ENCODE measurements at regions not wholly inside any gene's neighbourhood (a gene's known extent, or its start where the extent isn't known, plus 50 kb on each side); places are given as distances from the start of the nearest gene placed in this dataset.

DNA sequence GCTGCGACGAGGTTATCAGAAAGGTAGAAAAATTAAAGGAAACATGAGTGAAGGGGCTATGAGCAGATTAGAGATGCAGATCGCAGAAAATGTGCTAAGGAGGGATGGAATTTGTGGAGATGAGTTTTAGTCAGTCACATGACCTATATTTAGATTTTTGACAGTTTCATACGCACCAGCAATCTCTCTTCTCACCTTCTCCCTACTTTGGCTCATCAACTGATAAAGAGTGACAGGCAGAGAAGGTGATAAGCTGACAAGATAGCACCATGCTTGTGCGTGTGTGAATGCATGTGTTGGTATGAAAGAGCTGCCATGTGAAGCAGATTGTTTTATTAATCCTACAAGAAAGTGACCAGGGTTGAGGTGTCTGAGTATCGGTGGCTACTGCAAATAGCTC is 252.6 kb downstream of the RAP2A start:
- Mint-ChIP-seq H3K27me3 (peaks cover 0 to 21% of the 10 kb centered on the region in 2 donors), H3K4me1 (ENCODE audit: low read depth in 2 of 2) (no peaks in the 10 kb centered on the region), H3K36me3 (peaks cover 4% of the 10 kb centered on the region), H3K27ac (no peak overlapping the region), H3K4me3 (no peak overlapping the region), H3K9me3 (no peaks in the 10 kb centered on the region)
- DNase-seq (ENCODE audit: low spot score), result no peak
- ATAC-seq, result no peak

DNA sequence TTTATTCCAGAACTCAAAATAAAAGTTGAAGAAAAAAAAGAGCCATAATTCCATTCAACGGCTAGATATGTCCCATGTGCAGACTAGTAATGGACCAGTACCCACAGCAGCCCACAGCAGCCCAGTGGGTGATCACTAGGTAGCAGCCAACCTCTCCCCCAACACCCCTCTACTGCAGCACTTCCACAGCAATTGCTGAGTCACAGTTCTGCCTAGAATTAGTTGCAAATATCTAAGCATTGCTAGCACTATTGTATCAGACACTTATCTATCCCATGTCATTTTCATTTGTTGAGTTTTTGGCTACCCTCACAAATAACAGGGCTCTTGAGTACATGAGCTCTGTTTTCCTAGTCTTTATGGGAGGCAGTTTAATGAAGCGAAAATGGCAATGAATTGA is 258.7 kb downstream of the RAP2A start:
- Mint-ChIP-seq H3K9me3 (no peaks in the 10 kb centered on the region), H3K27me3 (peaks cover 0 to 7% of the 10 kb centered on the region in 2 donors), H3K4me3 (no peak overlapping the region), H3K27ac (no peak overlapping the region), H3K36me3 (peaks cover 4% of the 10 kb centered on the region), H3K4me1 (ENCODE audit: low read depth in 2 of 2) (no peaks in the 10 kb centered on the region)
- ATAC-seq (no peak), DNase-seq (ENCODE audit: low spot score) (no peak)

GRCh38 chr13:97695684-97696083 is 257.8 kb upstream of the IPO5 start:
- Mint-ChIP-seq H3K9me3 (peaks cover 3% of the 10 kb centered on the region), H3K36me3 (peaks cover 4% of the 10 kb centered on the region), H3K27ac (no peak overlapping the region), H3K27me3 (peaks cover 0 to 7% of the 10 kb centered on the region in 2 donors), H3K4me3 (no peak overlapping the region), H3K4me1 (ENCODE audit: low read depth in 2 of 2) (peaks cover 0 to 3% of the 10 kb centered on the region in 2 donors)
- DNase-seq (ENCODE audit: low spot score) (no peak), ATAC-seq (no peak)

- no peak for ATAC-seq
- Mint-ChIP-seq H3K9me3 (peaks cover 3% of the 10 kb centered on the region), H3K27me3 (no peaks in the 10 kb centered on the region), H3K27ac (no peak overlapping the region), H3K4me3 (no peak overlapping the region), H3K36me3 (no peaks in the 10 kb centered on the region), H3K4me1 (ENCODE audit: low read depth in 2 of 2) (peaks cover 0 to 5% of the 10 kb centered on the region in 2 donors)
- no peak for DNase-seq (ENCODE audit: low spot score)
Measured at GRCh38 chr13:97696921-97697320, 256.6 kb upstream of the IPO5 start.

DNA sequence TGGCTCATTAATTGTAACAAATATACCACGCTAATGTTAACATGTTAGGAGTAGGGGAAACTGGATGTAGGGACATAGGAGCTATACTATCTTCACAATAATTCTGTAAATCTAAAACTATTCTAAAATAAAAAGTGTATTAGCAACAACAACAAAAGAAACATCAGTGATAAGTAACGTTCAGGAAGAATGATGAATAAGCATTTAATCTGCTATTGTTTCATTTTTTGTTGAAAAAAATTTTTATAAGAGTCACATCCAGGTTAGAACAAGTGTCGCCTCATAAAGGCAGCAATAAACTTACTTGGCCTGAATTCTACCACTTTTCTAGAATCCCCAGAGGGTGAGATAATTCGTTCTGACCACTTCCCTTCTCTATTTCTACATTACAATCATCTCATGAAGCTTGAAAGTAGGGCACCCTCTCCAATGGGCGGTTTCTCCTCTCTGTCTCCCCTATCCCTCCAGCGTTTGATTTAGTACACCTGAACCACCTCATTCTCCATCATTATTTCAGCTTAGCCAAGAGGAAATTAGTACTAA is 253.1 kb upstream of the IPO5 start:
- H3K4me3 Mint-ChIP-seq, result no peak overlapping the region
- DNase-seq (ENCODE audit: low spot score), result no peak

DNA sequence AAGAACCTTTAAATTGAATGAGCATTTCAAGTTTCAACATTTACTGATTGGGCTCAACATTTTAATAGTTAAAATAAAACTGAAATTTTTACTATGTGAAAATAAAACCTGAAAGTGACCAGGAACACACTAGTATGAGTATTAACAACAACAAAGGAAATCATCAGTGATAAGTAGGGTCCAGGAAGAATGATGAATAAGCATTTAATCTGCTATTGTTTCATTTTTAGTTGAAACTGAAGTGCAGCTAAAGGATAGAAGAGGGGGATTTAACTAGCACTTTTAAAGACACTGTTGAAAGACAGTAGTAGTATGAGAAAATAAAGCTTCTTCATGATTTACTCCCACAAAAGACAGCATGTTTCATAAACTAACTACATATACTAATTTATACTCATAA is 250.9 kb upstream of the IPO5 start:
- no peak for ATAC-seq
- DNase-seq (ENCODE audit: low spot score), result no peak
- peaks cover 0 to 5% of the 10 kb centered on the region in 2 donors for H3K4me1 Mint-ChIP-seq (ENCODE audit: low read depth in 2 of 2)
- peaks cover 3% of the 10 kb centered on the region for H3K9me3 Mint-ChIP-seq
- H3K27me3 Mint-ChIP-seq, result no peaks in the 10 kb centered on the region
- H3K36me3 Mint-ChIP-seq, result no peaks in the 10 kb centered on the region
- H3K27ac Mint-ChIP-seq, result no peak overlapping the region
- no peak overlapping the region for H3K4me3 Mint-ChIP-seq

More for the DNA sequence above, 253.1 kb upstream of the IPO5 start:
- Mint-ChIP-seq H3K27me3 (no peaks in the 10 kb centered on the region), H3K36me3 (no peaks in the 10 kb centered on the region), H3K27ac (peak overlapping the region in 1 of 2 donors; percentile 33), H3K4me1 (ENCODE audit: low read depth in 2 of 2) (peaks cover 0 to 5% of the 10 kb centered on the region in 2 donors), H3K9me3 (peaks cover 3% of the 10 kb centered on the region)
- ATAC-seq, result peak in 1 of 2 donors; percentile 57

DNA sequence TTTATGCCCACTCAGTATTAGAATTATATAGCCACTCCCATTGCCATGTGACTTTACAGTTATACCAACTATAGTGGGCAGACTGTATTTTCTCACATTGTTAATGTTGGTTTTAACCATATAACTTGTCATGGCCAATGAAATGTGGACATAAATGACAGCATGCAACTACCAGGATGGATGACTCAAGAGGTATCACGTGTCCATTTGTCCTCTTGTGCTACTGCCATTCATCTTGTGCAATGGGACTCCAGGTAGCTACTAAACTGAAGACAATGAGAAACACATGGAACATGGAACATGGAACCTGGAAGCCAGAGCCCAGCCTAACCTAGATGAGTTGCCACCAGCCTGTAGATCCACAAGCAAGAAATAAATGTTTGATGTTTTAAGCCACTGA is 242.7 kb upstream of the IPO5 start:
- no peaks in the 10 kb centered on the region for H3K36me3 Mint-ChIP-seq
- no peak for ATAC-seq
- H3K9me3 Mint-ChIP-seq, result peaks cover 3% of the 10 kb centered on the region
- H3K27ac Mint-ChIP-seq, result no peak overlapping the region
- no peak overlapping the region for H3K4me3 Mint-ChIP-seq
- no peaks in the 10 kb centered on the region for H3K27me3 Mint-ChIP-seq
- DNase-seq (ENCODE audit: low spot score), result no peak
- H3K4me1 Mint-ChIP-seq (ENCODE audit: low read depth in 2 of 2), result no peaks in the 10 kb centered on the region

DNA sequence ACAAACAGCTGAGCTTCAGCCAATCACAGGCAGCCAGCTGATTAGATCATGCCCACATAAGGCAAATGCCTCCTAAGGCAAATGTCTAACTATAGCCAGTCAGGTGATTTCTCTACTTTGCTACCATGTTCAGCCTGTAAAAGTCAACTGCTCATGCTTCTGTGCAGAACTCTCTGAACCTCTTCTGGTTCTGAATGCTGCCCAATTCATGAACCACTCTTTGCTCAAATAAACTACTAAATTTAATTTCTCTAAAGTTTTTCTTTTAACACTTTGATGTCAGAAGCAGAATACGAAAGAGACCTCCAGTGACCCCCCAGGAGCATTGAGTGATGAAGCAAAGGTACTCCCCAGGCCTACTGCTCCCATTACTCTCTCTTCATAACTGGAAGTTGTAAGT is 240.7 kb upstream of the IPO5 start:
- no peaks in the 10 kb centered on the region for H3K27me3 Mint-ChIP-seq
- ATAC-seq, result no peak
- H3K9me3 Mint-ChIP-seq, result peaks cover 6% of the 10 kb centered on the region
- H3K4me3 Mint-ChIP-seq, result no peak overlapping the region
- no peaks in the 10 kb centered on the region for H3K4me1 Mint-ChIP-seq (ENCODE audit: low read depth in 2 of 2)
- H3K27ac Mint-ChIP-seq, result no peak overlapping the region
- DNase-seq (ENCODE audit: low spot score), result no peak
- no peaks in the 10 kb centered on the region for H3K36me3 Mint-ChIP-seq

DNA sequence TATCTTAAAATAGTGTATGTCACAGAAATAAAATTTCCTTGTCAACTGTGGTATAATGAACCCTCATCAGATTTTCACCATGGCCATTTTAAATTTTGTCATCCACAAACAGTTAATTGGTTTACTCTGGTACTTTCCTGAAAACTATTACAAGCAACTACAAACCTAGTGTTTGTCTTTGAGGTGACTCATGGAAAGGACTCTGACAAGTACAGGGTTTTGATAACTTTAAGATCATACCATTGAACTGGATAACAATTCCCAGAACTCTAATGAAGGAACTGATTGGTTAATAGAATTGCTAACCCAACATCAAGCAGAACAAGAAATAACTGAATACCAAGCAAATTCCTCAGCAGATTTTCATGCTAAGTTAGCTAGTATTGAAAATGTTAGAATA is 237.7 kb upstream of the IPO5 start:
- H3K4me3 Mint-ChIP-seq, result no peak overlapping the region
- ATAC-seq (no peak), DNase-seq (ENCODE audit: low spot score) (no peak)
- no peaks in the 10 kb centered on the region for H3K4me1 Mint-ChIP-seq (ENCODE audit: low read depth in 2 of 2)
- H3K9me3 Mint-ChIP-seq, result peaks cover 7% of the 10 kb centered on the region
- no peaks in the 10 kb centered on the region for H3K36me3 Mint-ChIP-seq
- H3K27ac Mint-ChIP-seq, result no peak overlapping the region
- no peaks in the 10 kb centered on the region for H3K27me3 Mint-ChIP-seq

DNA sequence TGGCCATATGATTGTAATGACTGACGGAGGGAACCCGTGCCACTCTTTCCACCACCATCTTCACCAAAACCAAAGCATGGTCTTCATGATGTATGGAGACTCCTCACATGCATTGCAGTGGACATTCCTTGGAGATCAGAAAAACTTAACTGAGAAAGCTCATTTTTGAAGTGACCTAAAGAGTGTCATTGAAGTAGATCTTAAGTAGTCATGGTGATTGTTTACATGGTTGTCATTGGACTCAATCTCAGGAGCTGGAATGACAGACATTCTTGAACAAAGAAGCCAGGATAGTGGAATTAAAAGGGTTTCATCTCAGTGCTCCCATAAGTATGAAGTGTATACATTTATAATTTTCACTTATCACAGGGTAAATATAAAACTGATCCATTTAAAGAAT is 236.7 kb upstream of the IPO5 start:
- Mint-ChIP-seq H3K36me3 (no peaks in the 10 kb centered on the region), H3K9me3 (peaks cover 7% of the 10 kb centered on the region), H3K4me3 (no peak overlapping the region), H3K27ac (no peak overlapping the region), H3K27me3 (no peaks in the 10 kb centered on the region), H3K4me1 (ENCODE audit: low read depth in 2 of 2) (no peaks in the 10 kb centered on the region)
- no peak for DNase-seq (ENCODE audit: low spot score)
- no peak for ATAC-seq

GRCh38 chr13:97719736-97720135 is 233.7 kb upstream of the IPO5 start:
- peaks cover 7% of the 10 kb centered on the region for H3K9me3 Mint-ChIP-seq
- H3K36me3 Mint-ChIP-seq, result no peaks in the 10 kb centered on the region
- H3K4me1 Mint-ChIP-seq (ENCODE audit: low read depth in 2 of 2), result no peaks in the 10 kb centered on the region
- no peak overlapping the region for H3K4me3 Mint-ChIP-seq
- peaks cover 0 to 9% of the 10 kb centered on the region in 2 donors for H3K27me3 Mint-ChIP-seq
- ATAC-seq, result no peak
- H3K27ac Mint-ChIP-seq, result no peak overlapping the region
- no peak for DNase-seq (ENCODE audit: low spot score)

- no peak for DNase-seq (ENCODE audit: low spot score)
- Mint-ChIP-seq H3K27ac (no peak overlapping the region), H3K9me3 (peaks cover 7% of the 10 kb centered on the region), H3K27me3 (peaks cover 0 to 9% of the 10 kb centered on the region in 2 donors), H3K4me3 (no peak overlapping the region), H3K36me3 (no peaks in the 10 kb centered on the region), H3K4me1 (ENCODE audit: low read depth in 2 of 2) (no peaks in the 10 kb centered on the region)
- no peak for ATAC-seq
Measured at GRCh38 chr13:97720896-97721295, 232.6 kb upstream of the IPO5 start.

DNA sequence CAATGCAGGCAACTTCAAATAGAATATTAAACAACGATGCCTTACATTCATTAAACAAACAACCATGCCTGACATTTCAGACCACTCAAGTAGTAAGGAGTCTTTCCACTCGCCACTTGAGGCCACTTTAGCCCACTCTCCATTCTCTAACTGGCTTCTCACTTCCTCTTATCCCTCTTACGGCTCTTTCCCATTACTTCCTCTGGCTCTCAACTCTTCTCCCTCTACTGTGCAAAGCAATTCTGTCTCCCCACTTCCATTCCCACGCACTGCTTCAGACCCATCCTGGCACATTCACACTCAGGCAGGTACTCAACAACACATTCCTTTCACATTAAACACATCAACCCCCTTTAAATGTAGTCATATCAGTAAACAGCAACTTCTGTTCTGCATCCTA is 229.8 kb upstream of the IPO5 start:
- H3K36me3 Mint-ChIP-seq, result no peaks in the 10 kb centered on the region
- peaks cover 0 to 9% of the 10 kb centered on the region in 2 donors for H3K27me3 Mint-ChIP-seq
- peaks cover 8% of the 10 kb centered on the region for H3K9me3 Mint-ChIP-seq
- ATAC-seq, result no peak
- H3K4me1 Mint-ChIP-seq (ENCODE audit: low read depth in 2 of 2), result no peaks in the 10 kb centered on the region
- no peak overlapping the region for H3K27ac Mint-ChIP-seq
- no peak overlapping the region for H3K4me3 Mint-ChIP-seq
- DNase-seq (ENCODE audit: low spot score), result no peak

DNA sequence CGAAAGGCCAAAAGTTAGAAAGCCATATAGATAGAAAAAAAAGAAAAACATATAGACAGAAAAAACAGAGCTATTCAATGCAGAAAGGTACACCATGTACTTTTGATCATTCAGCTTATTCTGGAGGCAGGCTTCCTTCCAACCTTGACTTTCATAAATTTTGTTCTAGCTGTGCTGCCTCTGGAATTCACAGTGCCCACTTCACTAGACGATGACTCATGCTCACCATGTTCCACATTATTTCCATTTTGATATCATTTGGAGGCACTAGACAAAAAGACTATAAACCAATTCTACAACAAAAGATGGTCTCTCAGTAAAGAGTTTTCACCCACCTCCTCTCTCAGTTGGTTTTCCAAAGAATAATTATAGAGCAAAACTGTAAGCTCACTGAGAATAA is 229.0 kb upstream of the IPO5 start:
- no peak for ATAC-seq
- Mint-ChIP-seq H3K9me3 (peaks cover 8% of the 10 kb centered on the region), H3K27ac (no peak overlapping the region), H3K4me1 (ENCODE audit: low read depth in 2 of 2) (no peaks in the 10 kb centered on the region), H3K4me3 (no peak overlapping the region), H3K27me3 (peaks cover 0 to 9% of the 10 kb centered on the region in 2 donors), H3K36me3 (no peaks in the 10 kb centered on the region)
- DNase-seq (ENCODE audit: low spot score), result no peak

- no peak overlapping the region for H3K27ac Mint-ChIP-seq
- no peak for ATAC-seq
- no peaks in the 10 kb centered on the region for H3K4me1 Mint-ChIP-seq (ENCODE audit: low read depth in 2 of 2)
- peaks cover 0 to 9% of the 10 kb centered on the region in 2 donors for H3K27me3 Mint-ChIP-seq
- H3K4me3 Mint-ChIP-seq, result no peak overlapping the region
- H3K9me3 Mint-ChIP-seq, result peaks cover 12% of the 10 kb centered on the region
- H3K36me3 Mint-ChIP-seq, result no peaks in the 10 kb centered on the region
- DNase-seq (ENCODE audit: low spot score), result no peak
Measured at GRCh38 chr13:97726664-97727280, 226.7 kb upstream of the IPO5 start.
